ENCODE measurements at regions not wholly inside any gene's neighbourhood (a gene's known extent, or its start where the extent isn't known, plus 50 kb on each side); places are given as distances from the start of the nearest gene placed in this dataset.

- TF ChIP-seq POLR2AphosphoS5 (IDR thresholded peaks at IDR 0.05; ENCODE audit: low read depth, low read length) (no peak), TAF1 (IDR thresholded peaks at IDR 0.05; ENCODE audit: borderline replicate concordance, insufficient read depth, low read length) (no peak), SIN3A (IDR thresholded peaks at IDR 0.05; ENCODE audit: borderline replicate concordance, insufficient read depth, low read length) (no peak)
These were observed 124.3 kb upstream of the RASGEF1B start for GRCh38 chr4:81595798-81596610.

- TF ChIP-seq FOXP2 (optimal IDR thresholded peaks at IDR 0.05; ENCODE audit: borderline replicate concordance, extremely low read depth, extremely low read length, insufficient read depth) = no peak
- no peak for TF ChIP-seq REST (IDR thresholded peaks at IDR 0.05; ENCODE audit: insufficient read depth in 1 of 2, low read depth in 2 of 2, low read length in 2 of 2)
- TF ChIP-seq SIN3A (IDR thresholded peaks at IDR 0.05; ENCODE audit: borderline replicate concordance, insufficient read depth, low read length) = no peak
- no peak for TF ChIP-seq TAF1 (IDR thresholded peaks at IDR 0.05; ENCODE audit: borderline replicate concordance, insufficient read depth, low read length)
- TF ChIP-seq POLR2AphosphoS5 (IDR thresholded peaks at IDR 0.05; ENCODE audit: low read depth, low read length) = no peak
These were observed 123.6 kb upstream of the RASGEF1B start for GRCh38 chr4:81595287-81595686.

- TF ChIP-seq TAF1 (IDR thresholded peaks at IDR 0.05; ENCODE audit: borderline replicate concordance, insufficient read depth, low read length) (no peak), POLR2AphosphoS5 (IDR thresholded peaks at IDR 0.05; ENCODE audit: low read depth, low read length) (no peak), REST (IDR thresholded peaks at IDR 0.05; ENCODE audit: insufficient read depth in 1 of 2, low read depth in 2 of 2, low read length in 2 of 2) (no peak), SIN3A (IDR thresholded peaks at IDR 0.05; ENCODE audit: borderline replicate concordance, insufficient read depth, low read length) (no peak), FOXP2 (optimal IDR thresholded peaks at IDR 0.05; ENCODE audit: borderline replicate concordance, extremely low read depth, extremely low read length, insufficient read depth) (no peak)
These were observed 122.9 kb upstream of the RASGEF1B start for GRCh38 chr4:81594490-81595159.

- TF ChIP-seq POLR2AphosphoS5 (IDR thresholded peaks at IDR 0.05; ENCODE audit: low read depth, low read length) = no peak
These were observed 121.0 kb upstream of the RASGEF1B start for GRCh38 chr4:81592701-81593100.

GRCh38 chr4:81590596-81590995 lies 118.9 kb upstream of the RASGEF1B start:
- TF ChIP-seq REST (IDR thresholded peaks at IDR 0.05; ENCODE audit: insufficient read depth in 1 of 2, low read depth in 2 of 2, low read length in 2 of 2) = no peak
- TF ChIP-seq TAF1 (IDR thresholded peaks at IDR 0.05; ENCODE audit: borderline replicate concordance, insufficient read depth, low read length) = no peak
- TF ChIP-seq POLR2AphosphoS5 (IDR thresholded peaks at IDR 0.05; ENCODE audit: low read depth, low read length) = no peak

- no peak for TF ChIP-seq SIN3A (IDR thresholded peaks at IDR 0.05; ENCODE audit: borderline replicate concordance, insufficient read depth, low read length)
These were observed 117.6 kb upstream of the RASGEF1B start for GRCh38 chr4:81589262-81589661.
